WERI-Rb-1 (cell line): ENCODE measurements at regions not wholly inside any gene's neighbourhood (a gene's known extent, or its start where the extent isn't known, plus 50 kb on each side); places are given as distances from the start of the nearest gene placed in this dataset.

ENCODE experiments used
- DNase-seq: peaks from one replicate; pipeline ENCODE4 v3.0.0-alpha.2; 2020
- H3K27ac ChIP-seq: fragments of 250-450 bp; sonication (Bioruptor Pico); 2 replicates; pipeline ENCODE4 v1.5.1; 2020; ENCODE audit warnings: mild to moderate bottlenecking, moderate library complexity
- H3K27me3 ChIP-seq: fragments of 250-450 bp; sonication (Bioruptor Pico); 2 replicates; pipeline ENCODE4 v1.5.1; 2021; ENCODE audit warnings: mild to moderate bottlenecking, low read depth, moderate library complexity; ENCODE audit not compliant: insufficient read depth, severe bottlenecking
- H3K36me3 ChIP-seq: fragments of 250-450 bp; sonication (Bioruptor Pico); 2 replicates; pipeline ENCODE4 v1.5.1; 2020; ENCODE audit warnings: mild to moderate bottlenecking, moderate library complexity
- H3K4me3 ChIP-seq: 2 replicates; pipeline ENCODE4 v1.5.1; 2011; ENCODE audit warnings: low read depth, mild to moderate bottlenecking, control low read depth, low read length
- H3K9me3 ChIP-seq: fragments of 250-450 bp; sonication (Bioruptor Pico); 2 replicates; pipeline ENCODE4 v1.5.1; 2021; ENCODE audit warnings: mild to moderate bottlenecking, moderate library complexity; ENCODE audit not compliant: severe bottlenecking
- TF ChIP-seq, protein P1 (sequence below): IDR thresholded peaks from 2 replicates; pipeline ENCODE4 v1.5.1; 2011; ENCODE audit warnings: low read depth, mild to moderate bottlenecking, control low read depth, inconsistent platforms, low read length

DNA sequence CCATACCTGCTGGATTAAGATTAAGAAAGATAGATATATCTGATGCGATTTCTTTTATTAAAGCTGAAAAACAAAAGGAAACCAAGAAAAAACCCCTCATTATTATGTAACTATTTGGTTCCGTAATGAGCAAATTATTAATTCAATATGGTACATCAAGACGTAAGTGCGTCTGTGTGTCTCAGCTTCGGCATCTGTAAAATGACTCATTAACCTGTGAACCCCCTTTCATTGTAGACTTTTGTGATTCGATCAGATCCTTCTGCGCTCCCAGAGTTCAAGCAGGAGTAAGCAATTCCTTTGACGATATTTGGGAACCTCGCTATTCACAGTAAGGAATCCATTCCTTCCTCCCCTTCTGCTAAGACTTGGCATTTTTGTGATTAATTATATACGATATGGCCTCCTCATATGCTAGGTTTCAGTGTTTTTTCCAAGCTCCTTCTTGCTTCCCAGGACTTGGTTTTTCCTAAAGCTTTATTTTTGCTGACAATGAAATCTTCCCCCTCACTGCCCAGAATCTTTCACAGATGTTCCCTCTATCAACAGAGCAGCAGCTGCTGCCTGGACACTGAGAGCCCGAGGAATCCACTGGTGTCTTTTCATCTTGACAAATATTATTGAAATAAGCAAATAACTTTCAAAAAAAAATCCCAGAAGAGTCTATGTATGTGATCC lies 171.7 kb upstream of the CELF2 start:
- TF ChIP-seq, protein P1, sequence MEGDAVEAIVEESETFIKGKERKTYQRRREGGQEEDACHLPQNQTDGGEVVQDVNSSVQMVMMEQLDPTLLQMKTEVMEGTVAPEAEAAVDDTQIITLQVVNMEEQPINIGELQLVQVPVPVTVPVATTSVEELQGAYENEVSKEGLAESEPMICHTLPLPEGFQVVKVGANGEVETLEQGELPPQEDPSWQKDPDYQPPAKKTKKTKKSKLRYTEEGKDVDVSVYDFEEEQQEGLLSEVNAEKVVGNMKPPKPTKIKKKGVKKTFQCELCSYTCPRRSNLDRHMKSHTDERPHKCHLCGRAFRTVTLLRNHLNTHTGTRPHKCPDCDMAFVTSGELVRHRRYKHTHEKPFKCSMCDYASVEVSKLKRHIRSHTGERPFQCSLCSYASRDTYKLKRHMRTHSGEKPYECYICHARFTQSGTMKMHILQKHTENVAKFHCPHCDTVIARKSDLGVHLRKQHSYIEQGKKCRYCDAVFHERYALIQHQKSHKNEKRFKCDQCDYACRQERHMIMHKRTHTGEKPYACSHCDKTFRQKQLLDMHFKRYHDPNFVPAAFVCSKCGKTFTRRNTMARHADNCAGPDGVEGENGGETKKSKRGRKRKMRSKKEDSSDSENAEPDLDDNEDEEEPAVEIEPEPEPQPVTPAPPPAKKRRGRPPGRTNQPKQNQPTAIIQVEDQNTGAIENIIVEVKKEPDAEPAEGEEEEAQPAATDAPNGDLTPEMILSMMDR: no peak
- DNase-seq: no peak
- Histone ChIP-seq H3K36me3 (no peaks in the 10 kb centered on the region), H3K9me3 (no peaks in the 10 kb centered on the region), H3K4me3 (no peak overlapping the region), H3K27me3 (no peaks in the 10 kb centered on the region), H3K27ac (no peak overlapping the region)

DNA sequence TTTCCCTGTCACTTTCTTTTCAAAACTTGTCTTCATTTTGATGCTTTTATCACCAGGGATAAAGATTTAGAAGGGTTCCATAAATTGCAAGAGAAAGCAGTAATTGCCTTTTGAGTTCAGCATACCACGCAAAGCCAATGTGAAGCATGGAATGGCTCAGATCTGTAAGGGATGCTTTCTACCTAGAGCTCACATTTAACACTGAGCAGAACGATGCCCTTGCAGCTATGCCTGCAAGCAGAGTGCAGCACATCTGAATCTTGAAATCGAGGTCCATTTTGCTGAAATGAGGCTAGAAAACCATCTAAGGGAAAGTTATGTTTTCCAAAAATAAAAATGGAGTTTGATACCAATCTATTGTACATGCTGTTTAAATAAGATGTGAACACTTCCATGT lies 171.2 kb upstream of the CELF2 start:
- TF ChIP-seq, protein P1: no peak
- H3K27ac ChIP-seq: no peak overlapping the region
- H3K27me3 ChIP-seq: no peaks in the 10 kb centered on the region
- H3K36me3 ChIP-seq: no peaks in the 10 kb centered on the region
- no peak overlapping the region for H3K4me3 ChIP-seq
- DNase-seq: no peak
- no peaks in the 10 kb centered on the region for H3K9me3 ChIP-seq

DNA sequence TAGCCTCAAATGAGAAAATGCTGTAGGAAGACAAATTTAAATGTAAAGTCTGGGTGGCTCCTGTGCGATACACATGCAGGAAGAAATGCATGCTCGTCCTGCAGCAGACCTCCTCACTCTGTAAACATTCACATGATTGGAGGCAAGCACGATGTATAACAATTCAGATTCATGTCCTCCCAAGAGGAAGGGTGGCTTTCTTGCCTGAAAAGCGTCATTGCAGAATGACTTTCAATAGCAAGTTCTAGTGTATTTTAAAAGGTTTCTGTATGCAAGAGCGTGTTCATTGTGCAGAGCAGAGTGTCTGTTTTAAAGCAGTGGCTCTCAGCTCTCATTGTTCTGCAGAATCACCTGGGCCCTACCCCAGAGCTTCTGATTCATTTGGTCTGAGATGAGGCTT lies 170.3 kb upstream of the CELF2 start:
- DNase-seq: no peak
- Histone ChIP-seq H3K36me3 (no peaks in the 10 kb centered on the region), H3K4me3 (no peak overlapping the region), H3K27ac (no peak overlapping the region), H3K27me3 (no peaks in the 10 kb centered on the region), H3K9me3 (no peaks in the 10 kb centered on the region)
- TF ChIP-seq, protein P1: no peak

DNA sequence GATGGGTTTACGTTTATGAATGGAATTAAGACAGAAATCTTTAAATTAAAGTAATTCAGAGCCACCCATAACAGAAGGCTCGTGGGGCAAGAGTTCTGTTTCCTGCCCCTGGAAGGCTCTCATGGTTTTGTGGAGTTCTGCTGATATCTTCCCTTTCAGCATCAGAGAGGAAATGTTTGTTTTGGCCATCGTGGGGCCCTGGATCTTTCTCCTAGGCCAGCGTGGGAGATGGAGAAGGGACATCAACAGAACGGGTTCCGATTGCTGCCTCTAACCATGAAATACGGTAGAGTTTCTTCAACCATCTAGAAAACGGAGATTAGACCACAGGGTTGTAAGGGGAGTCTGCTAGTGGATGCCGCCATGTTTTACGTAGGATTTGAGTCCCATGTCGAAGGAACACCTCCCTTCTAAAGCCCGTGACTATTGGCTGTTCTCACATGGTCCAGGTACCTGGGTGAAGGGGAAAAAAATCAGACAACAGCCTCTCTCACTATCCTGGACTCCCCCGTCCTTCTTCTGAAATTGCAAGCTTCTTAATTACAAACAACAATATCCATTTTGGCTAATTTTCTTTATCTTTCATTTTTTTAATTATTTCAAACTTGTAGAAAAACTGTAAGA lies 169.1 kb upstream of the CELF2 start:
- Histone ChIP-seq H3K36me3 (no peaks in the 10 kb centered on the region), H3K9me3 (no peaks in the 10 kb centered on the region), H3K27ac (no peak overlapping the region), H3K27me3 (no peaks in the 10 kb centered on the region), H3K4me3 (no peak overlapping the region)
- TF ChIP-seq, protein P1: no peak
- no peak for DNase-seq

DNA sequence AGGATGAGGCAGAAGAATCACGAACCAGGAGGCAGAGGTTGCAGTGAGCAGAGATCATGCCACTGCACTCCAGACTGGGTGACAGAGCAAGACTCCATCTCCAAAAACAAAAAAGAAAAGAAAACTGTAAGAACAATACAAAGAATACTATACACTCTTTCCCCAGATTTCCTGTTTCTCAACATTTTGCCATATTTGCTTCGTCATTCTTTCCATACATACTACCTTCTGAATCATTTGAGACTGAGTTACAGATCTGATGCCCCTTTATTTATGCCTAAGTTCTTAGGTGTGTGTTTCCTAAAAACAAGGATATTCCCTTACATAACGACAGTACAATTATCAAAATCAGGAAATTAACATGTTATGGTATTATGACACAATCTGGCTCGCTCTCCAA lies 168.4 kb upstream of the CELF2 start:
- no peaks in the 10 kb centered on the region for H3K36me3 ChIP-seq
- TF ChIP-seq, protein P1: no peak
- H3K4me3 ChIP-seq: no peak overlapping the region
- no peak for DNase-seq
- no peak overlapping the region for H3K27ac ChIP-seq
- no peaks in the 10 kb centered on the region for H3K9me3 ChIP-seq
- no peaks in the 10 kb centered on the region for H3K27me3 ChIP-seq

DNA sequence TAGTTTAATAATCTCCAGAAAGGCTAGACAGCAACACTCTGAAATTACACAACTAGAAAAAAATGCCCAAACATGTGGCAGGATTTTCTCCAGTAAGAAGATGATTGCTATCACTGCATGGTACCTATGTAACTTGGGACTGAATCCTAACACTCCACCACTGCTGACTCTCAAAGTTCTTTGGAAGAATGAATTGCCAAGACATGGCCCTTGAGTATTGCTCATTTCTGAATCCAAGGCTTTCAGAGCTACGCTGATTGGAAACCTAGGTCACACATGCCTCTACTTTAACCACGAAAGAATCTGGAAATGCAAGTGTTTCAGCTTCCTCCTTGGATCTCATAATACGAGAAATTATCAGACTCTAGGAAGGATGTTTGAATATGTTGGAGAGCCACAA lies 167.5 kb upstream of the CELF2 start:
- Histone ChIP-seq H3K9me3 (no peaks in the 10 kb centered on the region), H3K27ac (no peak overlapping the region), H3K4me3 (no peak overlapping the region), H3K36me3 (no peaks in the 10 kb centered on the region), H3K27me3 (no peaks in the 10 kb centered on the region)
- DNase-seq: no peak
- TF ChIP-seq, protein P1: no peak
